Gastroesophageal sphincter (tissue), 4 donors: ENCODE measurements at regions not wholly inside any gene's neighbourhood (a gene's known extent, or its start where the extent isn't known, plus 50 kb on each side); places are given as distances from the start of the nearest gene placed in this dataset.

Experiments used
- ATAC-seq: fragments of 150-250 bp; one replicate; pipeline ENCODE4 v1.9.1; 2016; ENCODE audit warnings: mild to moderate bottlenecking, moderate library complexity
- H3K27ac ChIP-seq, 4 donors: fragments of 200-600 bp; sonication (generic) in 3 of 4; 1 replicate in 3 of 4; 2 replicates in 1 of 4; pipeline ENCODE4 v1.5.1; 2016 to 2019
- H3K27me3 ChIP-seq: fragments of 200-600 bp; sonication (generic); one replicate; pipeline ENCODE4 v1.5.1; 2019
- H3K36me3 ChIP-seq, 2 donors: fragments of 200-600 bp; sonication (generic); one replicate each; pipeline ENCODE4 v1.5.1; 2019; ENCODE audit warnings: control low read depth in 1 of 2
- H3K4me1 ChIP-seq, 3 donors: fragments of 200-600 bp; sonication (generic); 1 replicate in 2 of 3; 2 replicates in 1 of 3; pipeline ENCODE4 v1.5.1; 2016 to 2019; ENCODE audit warnings: control low read depth in 2 of 3
- H3K4me3 ChIP-seq, 2 donors: fragments of 200-600 bp; sonication (generic); one replicate each; pipeline ENCODE4 v1.5.1; 2019; ENCODE audit warnings: mild to moderate bottlenecking in 1 of 2, moderate library complexity in 1 of 2
- H3K9me3 ChIP-seq, 3 donors: fragments of 200-600 bp; sonication (generic); one replicate each; pipeline ENCODE4 v1.5.1; 2017 to 2019; ENCODE audit warnings: control low read depth in 2 of 3
- EP300 ChIP-seq: sonication (generic); formaldehyde crosslinking; IDR thresholded peaks from one replicate; pipeline ENCODE4 v1.6.1; 2017; ENCODE audit warnings: antibody characterized with exemption, mild to moderate bottlenecking
- POLR2A ChIP-seq, 2 donors: fragments of 450-650 bp; IDR thresholded peaks; one replicate each; pipeline ENCODE4 v1.6.1; 2017; ENCODE audit warnings: antibody characterized with exemption in 2 of 2, mild to moderate bottlenecking in 2 of 2, moderate library complexity in 1 of 2
- POLR2AphosphoS5 ChIP-seq: sonication (generic); formaldehyde crosslinking; IDR thresholded peaks from one replicate; pipeline ENCODE4 v1.6.1; 2017; ENCODE audit warnings: antibody characterized with exemption
- WGBS, 2 donors: methylation state at CpG; one replicate each; pipeline ENCODE4 v1.1.5; 2018; ENCODE audit warnings: low coverage in 1 of 2; 5-methylcytosine and 5-hydroxymethylcytosine counted together
- TF ChIP-seq, protein P1 (sequence below), 4 experiments: fragments of 200-600 bp in 2 of 4; fragments of 450-650 bp in 2 of 4; sonication (generic) in 1 of 4; IDR thresholded peaks; one replicate each; pipeline ENCODE4 v1.5.1; 2017 to 2019; ENCODE audit warnings: antibody characterized with exemption in 4 of 4, mild to moderate bottlenecking in 2 of 4, moderate library complexity in 2 of 4

DNA sequence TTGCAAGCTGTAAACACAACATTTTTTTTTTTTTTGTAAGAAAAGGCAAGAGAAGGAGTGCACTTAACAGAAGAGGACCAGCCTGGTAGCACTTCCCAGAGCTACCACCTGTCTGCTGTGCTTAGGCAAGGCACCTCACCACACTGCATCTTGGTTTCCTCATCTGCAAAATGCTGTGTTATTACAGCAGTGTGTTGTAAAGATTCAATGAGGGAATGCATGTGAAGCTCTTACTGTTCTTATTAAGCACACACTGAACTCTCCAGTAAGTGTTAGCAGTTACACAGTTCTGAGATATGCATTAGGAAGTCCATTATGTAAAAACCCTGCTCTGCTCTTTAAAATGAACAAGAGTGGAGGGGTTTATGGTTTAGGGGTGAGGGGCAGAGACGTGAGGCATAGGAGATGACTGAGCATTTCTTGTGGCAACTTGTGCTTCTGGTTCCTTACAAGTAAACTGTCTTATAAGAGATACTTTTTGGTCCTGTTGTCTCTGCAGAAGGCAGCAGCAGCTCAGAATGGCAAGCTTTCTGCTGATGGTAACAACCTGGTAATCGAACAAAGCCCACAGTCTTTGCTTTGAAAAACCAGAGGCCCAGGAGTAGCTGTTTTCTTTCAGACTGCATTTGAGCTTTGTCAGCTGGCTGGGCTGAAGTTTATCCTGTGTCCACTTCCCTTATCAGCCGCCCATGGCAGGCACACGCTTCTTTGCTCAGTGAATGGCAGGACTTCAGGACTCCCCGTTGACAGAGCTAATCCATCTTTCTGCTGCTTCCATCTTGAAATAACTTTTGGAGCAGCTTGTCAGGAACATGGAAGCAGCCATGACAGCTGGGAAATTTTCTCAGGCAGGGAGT, 98.8 kb upstream of the BMPER start:
- no peaks in the 10 kb centered on the region for H3K9me3 ChIP-seq
- peaks cover 0 to 29% (median 0%) of the 10 kb centered on the region in 3 donors for H3K4me1 ChIP-seq
- H3K36me3 ChIP-seq = no peaks in the 10 kb centered on the region
- no peak overlapping the region for H3K4me3 ChIP-seq
- H3K27ac ChIP-seq = peak overlapping the region in 1 of 4 donors; percentile 19
- no peak for ATAC-seq
- TF ChIP-seq, protein P1, sequence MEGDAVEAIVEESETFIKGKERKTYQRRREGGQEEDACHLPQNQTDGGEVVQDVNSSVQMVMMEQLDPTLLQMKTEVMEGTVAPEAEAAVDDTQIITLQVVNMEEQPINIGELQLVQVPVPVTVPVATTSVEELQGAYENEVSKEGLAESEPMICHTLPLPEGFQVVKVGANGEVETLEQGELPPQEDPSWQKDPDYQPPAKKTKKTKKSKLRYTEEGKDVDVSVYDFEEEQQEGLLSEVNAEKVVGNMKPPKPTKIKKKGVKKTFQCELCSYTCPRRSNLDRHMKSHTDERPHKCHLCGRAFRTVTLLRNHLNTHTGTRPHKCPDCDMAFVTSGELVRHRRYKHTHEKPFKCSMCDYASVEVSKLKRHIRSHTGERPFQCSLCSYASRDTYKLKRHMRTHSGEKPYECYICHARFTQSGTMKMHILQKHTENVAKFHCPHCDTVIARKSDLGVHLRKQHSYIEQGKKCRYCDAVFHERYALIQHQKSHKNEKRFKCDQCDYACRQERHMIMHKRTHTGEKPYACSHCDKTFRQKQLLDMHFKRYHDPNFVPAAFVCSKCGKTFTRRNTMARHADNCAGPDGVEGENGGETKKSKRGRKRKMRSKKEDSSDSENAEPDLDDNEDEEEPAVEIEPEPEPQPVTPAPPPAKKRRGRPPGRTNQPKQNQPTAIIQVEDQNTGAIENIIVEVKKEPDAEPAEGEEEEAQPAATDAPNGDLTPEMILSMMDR (IDR thresholded peaks at IDR 0.05) = no peak
- TF ChIP-seq POLR2AphosphoS5 (no peak), POLR2A (IDR thresholded peaks at IDR 0.05) (no peak), EP300 (no peak)
- H3K27me3 ChIP-seq = no peaks in the 10 kb centered on the region
- WGBS, 2 donors = 37 to 56% methylated on average over 2 to 5 of the region's 5 CpGs

DNA sequence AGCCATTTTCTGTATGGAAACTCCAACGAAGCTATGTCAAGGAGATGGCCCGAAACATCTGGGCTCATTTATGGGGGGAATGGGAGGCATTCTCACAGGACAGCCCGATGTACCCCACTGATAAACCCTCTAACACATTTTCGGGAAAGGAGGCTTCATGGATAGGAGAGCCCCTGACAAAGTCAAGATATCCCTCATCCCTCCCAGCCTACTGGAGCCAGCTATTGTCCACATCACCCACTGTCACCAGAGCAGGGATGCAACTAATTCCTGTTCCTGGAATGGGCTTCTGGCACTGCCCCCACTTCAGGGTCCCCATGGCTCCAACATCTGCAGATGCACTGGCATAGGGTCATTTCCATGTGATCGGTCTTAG, 98.2 kb upstream of the BMPER start:
- Histone ChIP-seq H3K36me3 (no peaks in the 10 kb centered on the region), H3K9me3 (no peaks in the 10 kb centered on the region), H3K27ac (no peak overlapping the region), H3K27me3 (no peaks in the 10 kb centered on the region), H3K4me1 (peaks cover 0 to 29% (median 0%) of the 10 kb centered on the region in 3 donors), H3K4me3 (no peak overlapping the region)
- no peak for ATAC-seq
- TF ChIP-seq EP300 = no peak
- TF ChIP-seq POLR2A (IDR thresholded peaks at IDR 0.05) = no peak
- TF ChIP-seq, protein P1 (IDR thresholded peaks at IDR 0.05) = no peak
- TF ChIP-seq POLR2AphosphoS5 = no peak
- 42 to 58% methylated on average over 2 of the region's 5 CpGs for WGBS, 2 donors

DNA sequence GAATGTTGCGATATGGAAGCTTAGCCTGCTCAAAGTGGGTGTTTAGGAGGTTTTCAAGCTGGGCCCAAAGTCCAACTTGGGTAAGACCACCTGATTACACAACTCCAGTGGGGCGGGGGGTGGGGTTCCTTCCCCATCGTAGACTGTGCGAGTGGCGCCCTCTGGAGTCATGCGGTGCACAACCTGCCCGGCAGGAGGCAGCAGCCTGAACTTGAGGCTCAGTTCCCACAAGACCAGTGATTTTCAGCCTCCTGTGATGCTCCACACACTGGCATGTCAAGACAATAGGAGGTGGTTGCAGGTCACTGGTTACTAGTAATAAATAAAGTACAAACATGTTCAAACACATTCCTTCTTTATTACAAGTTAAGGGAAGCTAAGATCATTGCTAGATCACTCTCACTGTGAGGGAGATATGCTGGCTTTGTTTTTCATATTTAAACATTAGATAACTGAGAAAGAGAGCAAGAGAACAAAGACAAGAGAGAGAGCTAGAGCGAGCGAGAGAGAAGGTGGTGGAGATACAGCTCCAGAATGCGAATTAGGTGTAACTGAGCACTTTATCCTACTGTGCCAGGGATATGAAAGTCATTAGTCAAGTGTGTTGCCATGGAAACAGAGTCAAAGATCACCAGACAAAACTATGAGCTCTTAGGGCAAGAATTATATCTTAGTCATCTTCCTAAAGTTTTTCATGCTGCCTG, 97.4 kb upstream of the BMPER start:
- no peaks in the 10 kb centered on the region for H3K27me3 ChIP-seq
- no peak overlapping the region for H3K4me3 ChIP-seq
- H3K9me3 ChIP-seq = no peaks in the 10 kb centered on the region
- no peak for ATAC-seq
- TF ChIP-seq EP300 (no peak), POLR2AphosphoS5 (no peak), POLR2A (IDR thresholded peaks at IDR 0.05) (no peak)
- TF ChIP-seq, protein P1 (IDR thresholded peaks at IDR 0.05) = no peak
- no peaks in the 10 kb centered on the region for H3K36me3 ChIP-seq
- H3K4me1 ChIP-seq = peaks cover 0 to 29% (median 0%) of the 10 kb centered on the region in 3 donors
- H3K27ac ChIP-seq = no peak overlapping the region
- WGBS, 2 donors = 44 to 87% methylated on average over 3 to 6 of the region's 10 CpGs

DNA sequence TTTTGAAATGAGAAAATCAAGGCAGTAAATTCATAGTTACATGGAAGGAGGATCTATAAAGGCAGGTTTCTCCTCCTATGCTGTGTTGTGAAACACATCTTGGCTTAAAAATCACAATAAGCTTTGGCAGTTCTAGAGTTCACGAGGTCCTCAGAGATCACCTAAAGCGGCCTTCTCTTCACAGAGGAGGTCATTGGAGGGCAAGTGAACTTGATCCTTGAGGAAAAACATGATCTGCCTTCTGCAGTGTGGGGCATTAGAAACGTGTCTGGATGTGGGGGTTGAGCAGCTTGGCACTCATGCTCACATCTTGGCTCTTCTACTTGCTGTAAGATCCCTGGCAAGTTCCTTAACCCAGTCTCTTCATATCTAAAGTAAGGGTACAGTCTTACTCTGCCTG, 96.1 kb upstream of the BMPER start:
- TF ChIP-seq POLR2AphosphoS5 (no peak), EP300 (no peak), POLR2A (IDR thresholded peaks at IDR 0.05) (no peak)
- H3K4me1 ChIP-seq = peaks cover 0 to 29% (median 0%) of the 10 kb centered on the region in 3 donors
- H3K27me3 ChIP-seq = no peaks in the 10 kb centered on the region
- 63 to 71% methylated on average over 3 of the region's 3 CpGs for WGBS, 2 donors
- no peaks in the 10 kb centered on the region for H3K36me3 ChIP-seq
- no peak overlapping the region for H3K27ac ChIP-seq
- H3K4me3 ChIP-seq = no peak overlapping the region
- ATAC-seq = no peak
- H3K9me3 ChIP-seq = no peaks in the 10 kb centered on the region

DNA sequence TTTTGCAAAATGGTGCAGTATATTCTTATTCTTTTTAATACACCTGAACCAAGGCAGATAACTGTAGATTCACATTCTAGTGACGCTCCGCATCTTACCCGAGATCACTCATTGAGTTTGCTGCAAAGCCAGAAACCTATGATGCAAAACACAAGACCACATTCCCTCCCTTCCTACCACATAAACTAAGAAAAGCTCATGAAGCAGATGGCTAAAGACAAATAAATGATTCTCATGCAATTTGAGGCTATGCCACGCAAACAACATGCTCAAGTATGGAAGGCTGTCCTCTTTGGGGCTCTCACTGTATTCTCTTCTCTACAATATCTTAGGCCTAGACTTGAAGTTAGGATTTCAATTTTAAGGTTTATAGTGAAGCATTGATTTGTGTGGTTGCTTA, 95.0 kb upstream of the BMPER start:
- H3K4me3 ChIP-seq = no peak overlapping the region
- no peak overlapping the region for H3K27ac ChIP-seq
- no peaks in the 10 kb centered on the region for H3K27me3 ChIP-seq
- WGBS, 2 donors = 93 to 100% methylated on average over 3 to 4 of the region's 4 CpGs
- peaks cover 0 to 28% (median 0%) of the 10 kb centered on the region in 3 donors for H3K4me1 ChIP-seq
- no peak for ATAC-seq
- H3K36me3 ChIP-seq = no peaks in the 10 kb centered on the region
- TF ChIP-seq POLR2AphosphoS5 (no peak), EP300 (no peak), POLR2A (IDR thresholded peaks at IDR 0.05) (no peak)
- TF ChIP-seq, protein P1 (IDR thresholded peaks at IDR 0.05) = no peak
- H3K9me3 ChIP-seq = no peaks in the 10 kb centered on the region
